ENCODE measurements at regions not wholly inside any gene's neighbourhood (a gene's known extent, or its start where the extent isn't known, plus 50 kb on each side); places are given as distances from the start of the nearest gene placed in this dataset.

DNA sequence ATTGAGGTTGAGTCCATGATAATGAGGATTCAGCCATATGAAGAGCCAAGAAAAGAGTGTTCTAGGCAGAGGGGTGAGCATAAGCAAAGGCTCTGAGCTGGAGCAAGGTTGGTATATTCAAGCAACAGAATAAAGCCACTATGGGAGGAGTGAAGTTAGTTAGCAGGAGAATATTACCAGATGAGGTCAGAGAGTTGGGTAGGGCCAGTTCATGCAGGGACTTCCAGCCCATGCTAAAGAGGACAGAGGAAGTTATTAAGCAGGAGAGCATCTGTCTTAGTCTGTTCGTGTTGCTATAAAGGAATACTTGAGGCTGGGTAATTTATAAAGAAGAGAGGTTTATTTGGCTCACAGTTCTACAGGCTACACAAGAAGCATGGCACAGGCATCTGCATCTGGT lies 57.1 kb upstream of the ATG10 start:
- H2AFZ ChIP-seq: no peak overlapping the region
- TF ChIP-seq, protein P1, sequence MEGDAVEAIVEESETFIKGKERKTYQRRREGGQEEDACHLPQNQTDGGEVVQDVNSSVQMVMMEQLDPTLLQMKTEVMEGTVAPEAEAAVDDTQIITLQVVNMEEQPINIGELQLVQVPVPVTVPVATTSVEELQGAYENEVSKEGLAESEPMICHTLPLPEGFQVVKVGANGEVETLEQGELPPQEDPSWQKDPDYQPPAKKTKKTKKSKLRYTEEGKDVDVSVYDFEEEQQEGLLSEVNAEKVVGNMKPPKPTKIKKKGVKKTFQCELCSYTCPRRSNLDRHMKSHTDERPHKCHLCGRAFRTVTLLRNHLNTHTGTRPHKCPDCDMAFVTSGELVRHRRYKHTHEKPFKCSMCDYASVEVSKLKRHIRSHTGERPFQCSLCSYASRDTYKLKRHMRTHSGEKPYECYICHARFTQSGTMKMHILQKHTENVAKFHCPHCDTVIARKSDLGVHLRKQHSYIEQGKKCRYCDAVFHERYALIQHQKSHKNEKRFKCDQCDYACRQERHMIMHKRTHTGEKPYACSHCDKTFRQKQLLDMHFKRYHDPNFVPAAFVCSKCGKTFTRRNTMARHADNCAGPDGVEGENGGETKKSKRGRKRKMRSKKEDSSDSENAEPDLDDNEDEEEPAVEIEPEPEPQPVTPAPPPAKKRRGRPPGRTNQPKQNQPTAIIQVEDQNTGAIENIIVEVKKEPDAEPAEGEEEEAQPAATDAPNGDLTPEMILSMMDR (conservative IDR thresholded peaks at IDR 0.05): no peak
- TF ChIP-seq EZH2 (IDR thresholded peaks at IDR 0.05; ENCODE audit: low read depth): no peak
- no peaks in the 10 kb centered on the region for H3K9me3 ChIP-seq (ENCODE audit: insufficient read depth, low read depth)
- no peaks in the 10 kb centered on the region for H3K79me2 ChIP-seq (ENCODE audit: low read depth)
- no peaks in the 10 kb centered on the region for H4K20me1 ChIP-seq (ENCODE audit: insufficient read depth)
- H3K36me3 ChIP-seq (ENCODE audit: low read depth): no peaks in the 10 kb centered on the region
- intact Hi-C loops (cut with micrococcal nuclease; ENCODE audit: unreplicated experiment): no loop called here
- H3K27me3 ChIP-seq (ENCODE audit: insufficient read depth, low read depth): no peaks in the 10 kb centered on the region
- no TSS peak for BruUV-seq (replicated peaks)
- H3K4me3 ChIP-seq: no peak overlapping the region
- H3K4me1 ChIP-seq (replicated peaks; ENCODE audit: insufficient read depth): no peaks in the 10 kb centered on the region
- no peak overlapping the region for H3K27ac ChIP-seq
- ChIA-PET POLR2A (ENCODE audit: unreplicated experiment) (no interaction called here), CTCF (no interaction called here)
- no peaks in the 10 kb centered on the region for H3F3A ChIP-seq (ENCODE audit: insufficient read depth, low read depth)
- DNase-seq: no peak
- H3K9me2 ChIP-seq (ENCODE audit: insufficient read depth): no peaks in the 10 kb centered on the region
- no peak overlapping the region for H3K4me2 ChIP-seq

DNA sequence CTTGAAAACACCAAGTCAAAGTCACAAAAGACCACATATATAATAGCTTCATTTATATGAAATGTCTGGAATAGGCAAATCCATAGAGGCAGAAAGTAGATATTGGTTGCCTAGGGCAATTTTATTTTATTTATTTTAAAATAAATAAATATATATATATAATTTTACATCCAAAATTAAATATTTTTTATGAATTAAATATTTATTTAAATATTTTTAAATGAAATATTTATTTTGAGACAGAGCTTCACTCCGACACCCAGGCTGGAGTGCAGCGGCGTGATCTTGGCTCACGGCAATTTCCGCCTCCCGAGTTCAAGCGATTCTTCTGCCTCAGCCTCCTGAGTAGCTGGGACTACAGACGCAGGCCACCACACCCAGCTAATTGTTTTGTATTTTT lies 58.9 kb upstream of the ATG10 start:
- TF ChIP-seq, protein P1 (conservative IDR thresholded peaks at IDR 0.05): no peak
- no peak for TF ChIP-seq EZH2 (IDR thresholded peaks at IDR 0.05; ENCODE audit: low read depth)
- ChIA-PET POLR2A (ENCODE audit: unreplicated experiment) (no interaction called here), CTCF (no interaction called here)

DNA sequence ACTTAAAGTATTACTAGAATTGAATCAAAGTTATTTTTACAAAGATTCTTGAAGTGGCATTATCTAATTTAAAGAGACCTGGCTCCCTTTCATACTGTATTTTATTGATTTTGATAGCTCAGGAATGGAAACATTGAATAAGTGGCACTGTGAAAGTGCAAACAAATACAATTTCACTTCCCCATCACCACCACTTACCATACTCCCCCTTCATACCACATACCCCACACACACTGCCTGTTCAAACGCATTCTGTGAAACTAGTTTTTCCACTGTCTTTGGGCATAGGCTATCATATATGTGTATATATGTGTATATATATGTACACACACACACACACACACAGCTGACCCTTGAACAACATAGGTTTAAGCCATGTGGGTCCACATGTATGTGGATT lies 62.1 kb upstream of the ATG10 start:
- Histone ChIP-seq H3K79me2 (ENCODE audit: low read depth) (no peaks in the 10 kb centered on the region), H2AFZ (no peak overlapping the region), H3K27ac (no peak overlapping the region), H3K4me2 (no peak overlapping the region), H3K9me2 (ENCODE audit: insufficient read depth) (no peaks in the 10 kb centered on the region), H3K4me1 (replicated peaks; ENCODE audit: insufficient read depth) (peaks cover 9% of the 10 kb centered on the region; the same call in 1 of the 2 replicates), H3K27me3 (ENCODE audit: insufficient read depth, low read depth) (no peaks in the 10 kb centered on the region), H3K4me3 (no peak overlapping the region), H4K20me1 (ENCODE audit: insufficient read depth) (no peaks in the 10 kb centered on the region), H3F3A (ENCODE audit: insufficient read depth, low read depth) (0 out of 2 replicates have a peak, but pooled peaks cover 2% of the 10 kb centered on the region), H3K36me3 (ENCODE audit: low read depth) (no peaks in the 10 kb centered on the region), H3K9me3 (ENCODE audit: insufficient read depth, low read depth) (no peaks in the 10 kb centered on the region)
- ChIA-PET CTCF (no interaction called here), POLR2A (ENCODE audit: unreplicated experiment) (no interaction called here)
- no TSS peak for BruUV-seq (replicated peaks)
- no peak for DNase-seq
- TF ChIP-seq, protein P1 (conservative IDR thresholded peaks at IDR 0.05): no peak
- TF ChIP-seq EZH2 (IDR thresholded peaks at IDR 0.05; ENCODE audit: low read depth): no peak
- intact Hi-C loops (cut with micrococcal nuclease; ENCODE audit: unreplicated experiment): no loop called here

More for the DNA sequence above, 58.9 kb upstream of the ATG10 start:
- H4K20me1 ChIP-seq (ENCODE audit: insufficient read depth): no peaks in the 10 kb centered on the region
- no peak for DNase-seq
- H3K9me3 ChIP-seq (ENCODE audit: insufficient read depth, low read depth): no peaks in the 10 kb centered on the region
- H2AFZ ChIP-seq: no peak overlapping the region
- H3K27me3 ChIP-seq (ENCODE audit: insufficient read depth, low read depth): no peaks in the 10 kb centered on the region
- intact Hi-C loops (cut with micrococcal nuclease; ENCODE audit: unreplicated experiment): no loop called here
- no peak overlapping the region for H3K27ac ChIP-seq
- no peak overlapping the region for H3K4me3 ChIP-seq
- no peaks in the 10 kb centered on the region for H3K9me2 ChIP-seq (ENCODE audit: insufficient read depth)
- no peaks in the 10 kb centered on the region for H3K36me3 ChIP-seq (ENCODE audit: low read depth)
- H3K4me2 ChIP-seq: no peak overlapping the region
- BruUV-seq (replicated peaks): no TSS peak
- no peaks in the 10 kb centered on the region for H3K4me1 ChIP-seq (replicated peaks; ENCODE audit: insufficient read depth)
- no peaks in the 10 kb centered on the region for H3K79me2 ChIP-seq (ENCODE audit: low read depth)
- H3F3A ChIP-seq (ENCODE audit: insufficient read depth, low read depth): no peaks in the 10 kb centered on the region

Measured in PC-9 (cell line).